NCI-H1436 (cell line): ENCODE measurements at regions not wholly inside any gene's neighbourhood (a gene's known extent, or its start where the extent isn't known, plus 50 kb on each side); places are given as distances from the start of the nearest gene placed in this dataset.
A peak's percentile ranks its signal among the peaks of the same experiment; 100 is the strongest.

ENCODE experiments used
- DNase-seq: peaks from one replicate; lab custom pipeline; 2025; lab: John Stamatoyannopoulos, UW

- DNase-seq = no peak
Measured at GRCh38 chr1:208513799-208514198, 269.6 kb upstream of the PLXNA2 start.

GRCh38 chr1:208515129-208515528, 270.9 kb upstream of the PLXNA2 start:
- no peak for DNase-seq

- DNase-seq = no peak
Measured at GRCh38 chr1:208516780-208517179, 272.6 kb upstream of the PLXNA2 start.

GRCh38 chr1:208520438-208521099, 276.4 kb upstream of the PLXNA2 start:
- no peak for DNase-seq

- no peak for DNase-seq
Measured at GRCh38 chr1:208521534-208521933, 277.4 kb upstream of the PLXNA2 start.

GRCh38 chr1:208523007-208523406, 278.8 kb upstream of the PLXNA2 start:
- DNase-seq = no peak

- no peak for DNase-seq
Measured at GRCh38 chr1:208524376-208524775, 280.2 kb upstream of the PLXNA2 start.

GRCh38 chr1:208524925-208525324, 280.7 kb upstream of the PLXNA2 start:
- no peak for DNase-seq

- no peak for DNase-seq
Measured at GRCh38 chr1:208525417-208525816, 281.2 kb upstream of the PLXNA2 start.

GRCh38 chr1:208526613-208527125, 282.5 kb upstream of the PLXNA2 start:
- no peak for DNase-seq

- peak; percentile 20 for DNase-seq
Measured at GRCh38 chr1:208527156-208527555, 283.0 kb upstream of the PLXNA2 start.

GRCh38 chr1:208528578-208529240, 284.5 kb upstream of the PLXNA2 start:
- DNase-seq = peak; percentile 20

GRCh38 chr1:208531003-208531750, 287.0 kb upstream of the PLXNA2 start:
- peak; percentile 30 for DNase-seq

- DNase-seq = no peak
Measured at GRCh38 chr1:208533746-208534598, 289.8 kb upstream of the PLXNA2 start.

- no peak for DNase-seq
Measured at GRCh38 chr1:208534599-208534897, 290.4 kb upstream of the PLXNA2 start.

GRCh38 chr1:208534979-208535378, 290.8 kb upstream of the PLXNA2 start:
- DNase-seq = no peak

- no peak for DNase-seq
Measured at GRCh38 chr1:208535511-208535910, 291.3 kb upstream of the PLXNA2 start.

GRCh38 chr1:208536212-208536611, 292.0 kb upstream of the PLXNA2 start:
- no peak for DNase-seq

GRCh38 chr1:208537198-208537597, 293.0 kb upstream of the PLXNA2 start:
- DNase-seq = no peak

- DNase-seq = no peak
Measured at GRCh38 chr1:208538078-208538477, 293.9 kb upstream of the PLXNA2 start.

GRCh38 chr1:208538587-208538986, 294.4 kb upstream of the PLXNA2 start:
- no peak for DNase-seq

- no peak for DNase-seq
Measured at GRCh38 chr1:208540724-208541123, 296.5 kb upstream of the PLXNA2 start.
